ENCODE measurements at regions not wholly inside any gene's neighbourhood (a gene's known extent, or its start where the extent isn't known, plus 50 kb on each side); places are given as distances from the start of the nearest gene placed in this dataset.

GRCh38 chr1:56081173-56081572, 498.2 kb downstream of the PLPP3 start:
- no peak overlapping the region for H3K27ac ChIP-seq
- TF ChIP-seq CTCF (conservative IDR thresholded peaks at IDR 0.05), result no peak

- no peak for TF ChIP-seq CTCF (conservative IDR thresholded peaks at IDR 0.05)
- no peak overlapping the region for H3K27ac ChIP-seq
Measured at GRCh38 chr1:56080123-56080522, 499.2 kb downstream of the PLPP3 start.

GRCh38 chr1:56079391-56079790, 500.0 kb downstream of the PLPP3 start:
- H3K27ac ChIP-seq, result no peak overlapping the region
- TF ChIP-seq CTCF (conservative IDR thresholded peaks at IDR 0.05), result no peak

GRCh38 chr1:56077206-56077605, 502.2 kb downstream of the PLPP3 start:
- no peak overlapping the region for H3K27ac ChIP-seq
- TF ChIP-seq CTCF (conservative IDR thresholded peaks at IDR 0.05), result no peak

DNA sequence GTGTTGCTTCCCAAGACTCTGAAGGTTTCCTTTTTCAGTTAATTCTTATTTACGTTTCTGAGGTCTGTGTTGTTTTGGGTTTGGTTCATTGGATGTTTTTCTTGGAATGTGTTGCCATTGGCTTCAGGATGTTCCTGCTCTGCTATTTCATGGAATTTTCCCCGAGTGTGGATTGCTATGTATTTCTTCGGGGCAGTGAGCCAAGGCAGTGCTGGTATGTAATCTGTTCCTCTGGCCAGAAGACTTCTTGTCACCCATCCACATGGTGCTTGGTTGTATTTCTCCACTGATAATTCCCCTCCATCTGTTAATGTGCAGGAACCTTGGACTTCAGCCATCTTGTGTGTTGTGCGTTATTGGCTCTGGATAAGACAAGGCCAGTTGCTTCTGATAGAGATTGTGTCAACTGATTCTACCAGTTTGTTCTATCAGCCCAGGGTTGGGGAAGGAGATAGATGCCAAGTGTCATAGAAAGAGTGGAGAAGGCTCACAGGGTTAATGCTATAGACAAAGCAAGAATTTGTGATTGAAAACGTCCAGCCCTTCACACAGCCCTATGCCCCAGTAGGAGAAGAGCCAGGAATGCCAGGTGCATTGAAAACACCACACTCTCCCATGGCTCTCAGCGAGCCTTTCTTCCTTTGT, 505.2 kb downstream of the PLPP3 start:
- H3K27ac ChIP-seq, result no peak overlapping the region
- no peak for TF ChIP-seq CTCF (conservative IDR thresholded peaks at IDR 0.05)

DNA sequence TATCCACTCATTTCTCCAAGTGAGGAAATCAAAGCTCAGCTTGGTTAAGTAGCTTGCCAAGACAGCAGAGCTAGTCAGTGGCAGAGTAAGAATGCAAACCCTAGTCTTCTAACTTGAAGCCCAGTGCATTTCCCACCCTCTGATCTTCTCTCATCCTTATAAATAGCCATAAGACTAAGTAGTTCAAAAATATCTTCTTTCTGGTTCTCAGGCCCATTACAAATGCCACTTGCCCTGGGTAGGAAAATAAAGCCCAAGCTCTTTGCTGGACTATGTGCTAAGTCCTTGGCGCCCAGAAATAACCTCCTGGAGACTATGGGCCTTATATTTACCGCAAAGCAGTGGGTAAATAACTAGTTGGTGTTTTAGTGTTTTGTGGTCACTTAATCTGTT, 505.8 kb downstream of the PLPP3 start:
- TF ChIP-seq CTCF (conservative IDR thresholded peaks at IDR 0.05), result no peak
- H3K27ac ChIP-seq, result no peak overlapping the region

DNA sequence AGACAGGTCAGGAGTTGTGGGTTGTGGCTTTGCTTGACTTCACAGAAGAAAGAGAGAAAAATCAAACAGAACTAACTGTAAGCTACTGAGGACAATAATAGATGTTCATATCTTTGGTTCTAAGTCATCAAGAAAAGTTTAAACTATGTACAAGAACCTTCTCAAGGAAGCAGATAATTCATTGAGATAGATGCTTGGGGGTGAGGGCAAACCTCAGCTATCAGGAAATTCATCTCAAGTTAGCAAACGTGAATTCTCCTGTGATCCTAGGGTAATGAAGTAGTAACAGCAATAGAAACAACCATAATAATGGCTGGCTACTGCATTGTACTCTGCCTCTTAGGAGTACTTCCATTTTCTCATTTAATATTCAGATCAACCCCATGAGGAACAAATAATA, 506.2 kb downstream of the PLPP3 start:
- H3K27ac ChIP-seq, result no peak overlapping the region
- TF ChIP-seq CTCF (conservative IDR thresholded peaks at IDR 0.05), result no peak

Measured in VCaP (cell line).